Testis (tissue), 2 donors: ENCODE measurements at regions not wholly inside any gene's neighbourhood (a gene's known extent, or its start where the extent isn't known, plus 50 kb on each side); places are given as distances from the start of the nearest gene placed in this dataset.

Source experiments
- POLR2A ChIP-seq: fragments of 450-650 bp; IDR thresholded peaks from one replicate; pipeline ENCODE4 v1.6.1; 2017; ENCODE audit warnings: antibody characterized with exemption, mild to moderate bottlenecking, moderate library complexity
- TF ChIP-seq, protein P1 (sequence below), 3 experiments: fragments of 450-650 bp in 2 of 3; fragments of 200-600 bp in 1 of 3; sonication (generic) in 1 of 3; IDR thresholded peaks; one replicate each; pipeline ENCODE4 v1.5.1; 2016 to 2019; ENCODE audit warnings: antibody characterized with exemption in 3 of 3, mild to moderate bottlenecking in 2 of 3, moderate library complexity in 1 of 3

DNA sequence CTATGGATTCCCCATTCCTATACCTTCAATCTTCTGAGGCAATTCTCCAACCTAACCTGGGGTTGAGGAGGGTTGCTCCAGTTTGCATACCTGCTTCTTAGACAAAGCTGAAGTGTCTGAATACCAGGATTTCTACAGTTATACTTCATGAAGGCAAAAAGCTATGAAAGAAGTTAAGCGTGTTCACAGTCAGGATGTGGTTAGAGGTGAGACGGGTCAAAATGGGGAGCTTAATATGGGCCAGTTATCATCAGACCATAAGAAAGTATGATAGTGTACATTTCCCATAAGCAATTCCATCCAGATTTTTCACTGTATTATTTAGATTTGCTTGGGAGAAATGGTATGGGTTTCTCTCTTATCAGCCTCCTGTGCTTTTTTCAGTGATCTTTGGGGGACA is 156.9 kb upstream of the FER start:
- TF ChIP-seq, protein P1, sequence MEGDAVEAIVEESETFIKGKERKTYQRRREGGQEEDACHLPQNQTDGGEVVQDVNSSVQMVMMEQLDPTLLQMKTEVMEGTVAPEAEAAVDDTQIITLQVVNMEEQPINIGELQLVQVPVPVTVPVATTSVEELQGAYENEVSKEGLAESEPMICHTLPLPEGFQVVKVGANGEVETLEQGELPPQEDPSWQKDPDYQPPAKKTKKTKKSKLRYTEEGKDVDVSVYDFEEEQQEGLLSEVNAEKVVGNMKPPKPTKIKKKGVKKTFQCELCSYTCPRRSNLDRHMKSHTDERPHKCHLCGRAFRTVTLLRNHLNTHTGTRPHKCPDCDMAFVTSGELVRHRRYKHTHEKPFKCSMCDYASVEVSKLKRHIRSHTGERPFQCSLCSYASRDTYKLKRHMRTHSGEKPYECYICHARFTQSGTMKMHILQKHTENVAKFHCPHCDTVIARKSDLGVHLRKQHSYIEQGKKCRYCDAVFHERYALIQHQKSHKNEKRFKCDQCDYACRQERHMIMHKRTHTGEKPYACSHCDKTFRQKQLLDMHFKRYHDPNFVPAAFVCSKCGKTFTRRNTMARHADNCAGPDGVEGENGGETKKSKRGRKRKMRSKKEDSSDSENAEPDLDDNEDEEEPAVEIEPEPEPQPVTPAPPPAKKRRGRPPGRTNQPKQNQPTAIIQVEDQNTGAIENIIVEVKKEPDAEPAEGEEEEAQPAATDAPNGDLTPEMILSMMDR (IDR thresholded peaks at IDR 0.05): no peak
- no peak for TF ChIP-seq POLR2A
